ENCODE measurements at regions not wholly inside any gene's neighbourhood (a gene's known extent, or its start where the extent isn't known, plus 50 kb on each side); places are given as distances from the start of the nearest gene placed in this dataset.

GRCh38 chr16:26911436-26911835, 155.3 kb upstream of the C16orf82 start:
- no peaks in the 10 kb centered on the region for H3K36me3 ChIP-seq (ENCODE audit: insufficient read depth, low read length, poor library complexity, severe bottlenecking)
- no peaks in the 10 kb centered on the region for H3K27me3 ChIP-seq (replicated peaks; ENCODE audit: insufficient read depth, low read depth, low read length, poor library complexity)
- ChIA-PET CTCF (no interaction called here), POLR2A (ENCODE audit: low non-redundant PET) (no interaction called here)
- DNase-seq (ENCODE audit: low spot score), result no peak
- TF ChIP-seq EZH2 (IDR thresholded peaks at IDR 0.05; ENCODE audit: borderline replicate concordance, low read depth, low read length, poor library complexity, severe bottlenecking), result no peak
- TF ChIP-seq CTCF (conservative IDR thresholded peaks at IDR 0.05; ENCODE audit: low read depth, low read length), result no peak
- no peak overlapping the region for H3K27ac ChIP-seq (ENCODE audit: low read depth, low read length, poor library complexity, severe bottlenecking)
- no peaks in the 10 kb centered on the region for H3K9me3 ChIP-seq (ENCODE audit: low read depth, low read length, poor library complexity, severe bottlenecking)
- BruUV-seq (replicated peaks), result no TSS peak
- intact Hi-C loops (cut with micrococcal nuclease; ENCODE audit: unreplicated experiment), result no loop called here
- H3K4me1 ChIP-seq (ENCODE audit: insufficient read depth, low read length, poor library complexity, severe bottlenecking), result no peaks in the 10 kb centered on the region
- H3K4me3 ChIP-seq (ENCODE audit: low read depth, low read length, poor library complexity, severe bottlenecking), result no peak overlapping the region

- H3K9me3 ChIP-seq (ENCODE audit: low read depth, low read length, poor library complexity, severe bottlenecking), result no peaks in the 10 kb centered on the region
- intact Hi-C loops (cut with micrococcal nuclease; ENCODE audit: unreplicated experiment), result no loop called here
- H3K27me3 ChIP-seq (replicated peaks; ENCODE audit: insufficient read depth, low read depth, low read length, poor library complexity), result no peaks in the 10 kb centered on the region
- no peak for DNase-seq (ENCODE audit: low spot score)
- H3K36me3 ChIP-seq (ENCODE audit: insufficient read depth, low read length, poor library complexity, severe bottlenecking), result no peaks in the 10 kb centered on the region
- H3K4me1 ChIP-seq (ENCODE audit: insufficient read depth, low read length, poor library complexity, severe bottlenecking), result no peaks in the 10 kb centered on the region
- no peak overlapping the region for H3K27ac ChIP-seq (ENCODE audit: low read depth, low read length, poor library complexity, severe bottlenecking)
- TF ChIP-seq CTCF (conservative IDR thresholded peaks at IDR 0.05; ENCODE audit: low read depth, low read length) (no peak), EZH2 (IDR thresholded peaks at IDR 0.05; ENCODE audit: borderline replicate concordance, low read depth, low read length, poor library complexity, severe bottlenecking) (no peak)
- no peak overlapping the region for H3K4me3 ChIP-seq (ENCODE audit: low read depth, low read length, poor library complexity, severe bottlenecking)
- ChIA-PET CTCF (no interaction called here), POLR2A (ENCODE audit: low non-redundant PET) (no interaction called here)
- no TSS peak for BruUV-seq (replicated peaks)
Observed at GRCh38 chr16:26913851-26914250, 152.9 kb upstream of the C16orf82 start.

- H3K27me3 ChIP-seq (replicated peaks; ENCODE audit: insufficient read depth, low read depth, low read length, poor library complexity), result no peaks in the 10 kb centered on the region
- TF ChIP-seq CTCF (conservative IDR thresholded peaks at IDR 0.05; ENCODE audit: low read depth, low read length), result no peak
- no peak for TF ChIP-seq EZH2 (IDR thresholded peaks at IDR 0.05; ENCODE audit: borderline replicate concordance, low read depth, low read length, poor library complexity, severe bottlenecking)
- no peaks in the 10 kb centered on the region for H3K4me1 ChIP-seq (ENCODE audit: insufficient read depth, low read length, poor library complexity, severe bottlenecking)
- ChIA-PET CTCF (no interaction called here), POLR2A (ENCODE audit: low non-redundant PET) (no interaction called here)
- H3K4me3 ChIP-seq (ENCODE audit: low read depth, low read length, poor library complexity, severe bottlenecking), result no peak overlapping the region
- BruUV-seq (replicated peaks), result no TSS peak
- intact Hi-C loops (cut with micrococcal nuclease; ENCODE audit: unreplicated experiment), result no loop called here
- no peak overlapping the region for H3K27ac ChIP-seq (ENCODE audit: low read depth, low read length, poor library complexity, severe bottlenecking)
- no peak for DNase-seq (ENCODE audit: low spot score)
- no peaks in the 10 kb centered on the region for H3K36me3 ChIP-seq (ENCODE audit: insufficient read depth, low read length, poor library complexity, severe bottlenecking)
- H3K9me3 ChIP-seq (ENCODE audit: low read depth, low read length, poor library complexity, severe bottlenecking), result no peaks in the 10 kb centered on the region
Observed at GRCh38 chr16:26930786-26931581, 135.7 kb upstream of the C16orf82 start.
